ENCODE measurements at regions not wholly inside any gene's neighbourhood (a gene's known extent, or its start where the extent isn't known, plus 50 kb on each side); places are given as distances from the start of the nearest gene placed in this dataset.

GRCh38 chr20:39364320-39364719, 402.2 kb downstream of the DHX35 start:
- TF ChIP-seq CTCF (IDR thresholded peaks at IDR 0.05): no peak
- no peak for TF ChIP-seq POLR2A (IDR thresholded peaks at IDR 0.05)
- TF ChIP-seq EP300 (IDR thresholded peaks at IDR 0.05): no peak

Data from tibial nerve (tissue), 4 donors.